Breast epithelium (tissue), 4 donors: ENCODE measurements at regions not wholly inside any gene's neighbourhood (a gene's known extent, or its start where the extent isn't known, plus 50 kb on each side); places are given as distances from the start of the nearest gene placed in this dataset.

ENCODE experiments used
- DNase-seq, 2 donors: peaks; one replicate each; pipeline ENCODE4 v3.0.0-alpha.2; 2019; ENCODE audit warnings: low spot score in 2 of 2
- H3K27ac ChIP-seq, 2 donors: fragments of 200-600 bp; sonication (generic) in 1 of 2; one replicate each; pipeline ENCODE4 v1.5.1; 2016 to 2019; ENCODE audit warnings: mild to moderate bottlenecking in 1 of 2
- H3K27me3 ChIP-seq, 2 donors: fragments of 200-600 bp; sonication (generic) in 1 of 2; one replicate each; pipeline versions ENCODE4 v1.5.1 to v1.6.0; 2017 to 2019; ENCODE audit warnings: control low read depth in 1 of 2, mild to moderate bottlenecking in 1 of 2
- H3K36me3 ChIP-seq: fragments of 200-600 bp; one replicate; pipeline ENCODE4 v1.5.1; 2019
- H3K4me1 ChIP-seq, 2 donors: fragments of 200-600 bp; sonication (generic); one replicate each; pipeline ENCODE4 v1.5.1; 2016 to 2019; ENCODE audit warnings: control low read depth in 1 of 2
- H3K4me3 ChIP-seq, 3 donors: fragments of 200-600 bp; sonication (generic); 1 replicate in 2 of 3; 2 replicates in 1 of 3; pipeline ENCODE4 v1.5.1; 2016 to 2019; ENCODE audit warnings: mild to moderate bottlenecking in 3 of 3, moderate library complexity in 2 of 3
- H3K9me3 ChIP-seq, 2 donors: fragments of 200-600 bp; sonication (generic) in 1 of 2; one replicate each; pipeline ENCODE4 v1.5.1; 2016 to 2019; ENCODE audit warnings: control low read depth in 1 of 2
- POLR2A ChIP-seq: fragments of 450-650 bp; IDR thresholded peaks from one replicate; pipeline ENCODE4 v1.6.1; 2016; ENCODE audit warnings: antibody characterized with exemption, mild to moderate bottlenecking, moderate library complexity
- POLR2AphosphoS5 ChIP-seq, 3 donors: sonication (generic); formaldehyde crosslinking; IDR thresholded peaks; one replicate each; pipeline ENCODE4 v1.6.1; 2017; ENCODE audit warnings: antibody characterized with exemption in 3 of 3
- intact Hi-C: fragments of 100-400 bp; cut with DNase I; formaldehyde crosslinking; loops from one replicate; pipeline ENCODE4 v1.15.1; 2023; ENCODE audit warnings: low total_unique reads
- TF ChIP-seq, protein P1 (sequence below), 3 donors: fragments of 450-650 bp; IDR thresholded peaks; one replicate each; pipeline ENCODE4 v1.5.1; 2016 to 2017; ENCODE audit warnings: antibody characterized with exemption in 3 of 3, mild to moderate bottlenecking in 3 of 3, moderate library complexity in 3 of 3

DNA sequence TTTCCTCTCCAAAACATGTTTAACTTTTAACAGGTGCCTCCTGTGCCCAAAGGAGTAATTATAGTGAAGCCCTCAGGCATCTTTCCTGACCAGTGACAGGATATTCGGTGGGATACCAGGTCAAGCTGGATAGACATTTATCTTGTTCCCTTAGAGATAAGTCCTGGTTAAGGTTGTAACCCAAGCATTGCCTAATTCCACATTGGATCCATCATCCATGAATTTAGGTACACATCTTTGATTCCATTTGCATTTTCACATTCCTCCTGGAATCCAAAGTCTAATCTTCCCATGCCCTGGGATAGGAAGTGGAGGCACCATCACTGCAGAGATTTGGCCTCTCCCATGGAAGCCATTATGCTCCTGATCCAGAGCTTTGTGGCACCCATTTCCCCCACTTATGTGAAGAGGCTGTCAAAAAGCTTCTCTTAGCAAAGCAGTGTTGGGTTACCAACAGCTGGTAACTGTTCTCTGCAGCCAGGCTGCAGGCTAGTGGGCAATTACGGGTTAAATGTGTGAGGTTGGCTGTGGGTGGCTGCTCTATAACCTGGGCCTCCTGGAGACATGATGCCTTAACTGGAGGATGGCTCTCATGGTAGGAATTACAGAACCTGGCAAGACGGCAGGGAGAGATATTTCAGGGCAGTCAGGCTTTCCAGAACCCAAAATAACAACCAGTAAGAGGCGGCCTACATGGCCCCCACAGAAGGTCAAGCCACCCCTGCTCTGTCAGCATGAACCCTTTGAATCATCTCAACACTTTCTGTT lies 96.9 kb upstream of the VGLL2 start:
- Histone ChIP-seq H3K9me3 (no peaks in the 10 kb centered on the region), H3K27ac (peak overlapping the region; percentile 26 to 60), H3K27me3 (no peaks in the 10 kb centered on the region), H3K4me3 (no peak overlapping the region), H3K4me1 (peaks cover 0 to 5% of the 10 kb centered on the region in 2 donors), H3K36me3 (no peaks in the 10 kb centered on the region)
- no peak for DNase-seq
- TF ChIP-seq POLR2A: no peak
- TF ChIP-seq, protein P1, sequence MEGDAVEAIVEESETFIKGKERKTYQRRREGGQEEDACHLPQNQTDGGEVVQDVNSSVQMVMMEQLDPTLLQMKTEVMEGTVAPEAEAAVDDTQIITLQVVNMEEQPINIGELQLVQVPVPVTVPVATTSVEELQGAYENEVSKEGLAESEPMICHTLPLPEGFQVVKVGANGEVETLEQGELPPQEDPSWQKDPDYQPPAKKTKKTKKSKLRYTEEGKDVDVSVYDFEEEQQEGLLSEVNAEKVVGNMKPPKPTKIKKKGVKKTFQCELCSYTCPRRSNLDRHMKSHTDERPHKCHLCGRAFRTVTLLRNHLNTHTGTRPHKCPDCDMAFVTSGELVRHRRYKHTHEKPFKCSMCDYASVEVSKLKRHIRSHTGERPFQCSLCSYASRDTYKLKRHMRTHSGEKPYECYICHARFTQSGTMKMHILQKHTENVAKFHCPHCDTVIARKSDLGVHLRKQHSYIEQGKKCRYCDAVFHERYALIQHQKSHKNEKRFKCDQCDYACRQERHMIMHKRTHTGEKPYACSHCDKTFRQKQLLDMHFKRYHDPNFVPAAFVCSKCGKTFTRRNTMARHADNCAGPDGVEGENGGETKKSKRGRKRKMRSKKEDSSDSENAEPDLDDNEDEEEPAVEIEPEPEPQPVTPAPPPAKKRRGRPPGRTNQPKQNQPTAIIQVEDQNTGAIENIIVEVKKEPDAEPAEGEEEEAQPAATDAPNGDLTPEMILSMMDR (IDR thresholded peaks at IDR 0.05): no peak
- TF ChIP-seq POLR2AphosphoS5 (IDR thresholded peaks at IDR 0.05): no peak
- intact Hi-C loops: no loop called here

DNA sequence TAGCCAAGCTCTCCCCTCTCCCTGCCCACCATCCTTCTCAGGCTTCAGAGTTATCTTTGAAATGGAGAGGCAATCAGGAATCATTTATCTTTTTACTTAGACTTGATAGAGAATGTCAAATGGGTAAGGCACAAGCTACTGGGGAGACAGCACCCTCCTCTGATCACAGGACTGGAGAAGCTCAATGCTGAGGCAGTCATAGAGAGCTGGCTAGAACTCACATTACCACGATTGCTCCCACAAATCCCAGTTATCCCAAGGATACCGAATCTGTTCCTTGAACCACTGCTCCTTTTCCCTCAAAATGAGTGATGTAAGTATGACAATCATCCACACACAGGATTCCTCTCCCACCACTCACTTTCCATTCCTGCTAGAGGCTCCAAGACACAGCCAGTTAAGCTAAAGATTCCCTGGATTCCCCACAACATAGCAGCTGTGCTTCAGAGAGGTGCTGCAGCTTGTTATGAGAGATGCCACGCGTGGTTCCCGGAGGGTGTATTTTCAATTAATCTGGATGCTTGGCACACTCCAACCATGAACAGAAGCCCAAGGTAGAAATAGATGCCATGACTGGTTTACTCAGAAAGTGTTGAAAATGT lies 96.2 kb upstream of the VGLL2 start:
- Histone ChIP-seq H3K36me3 (no peaks in the 10 kb centered on the region), H3K27ac (peak overlapping the region in 1 of 2 donors; percentile 26), H3K9me3 (no peaks in the 10 kb centered on the region), H3K4me1 (peaks cover 0 to 5% of the 10 kb centered on the region in 2 donors), H3K27me3 (no peaks in the 10 kb centered on the region), H3K4me3 (no peak overlapping the region)
- no peak for TF ChIP-seq POLR2AphosphoS5 (IDR thresholded peaks at IDR 0.05)
- TF ChIP-seq, protein P1 (IDR thresholded peaks at IDR 0.05): no peak
- no peak for TF ChIP-seq POLR2A
- DNase-seq: peak in 1 of 2 donors; percentile 37
- intact Hi-C loops: no loop called here

DNA sequence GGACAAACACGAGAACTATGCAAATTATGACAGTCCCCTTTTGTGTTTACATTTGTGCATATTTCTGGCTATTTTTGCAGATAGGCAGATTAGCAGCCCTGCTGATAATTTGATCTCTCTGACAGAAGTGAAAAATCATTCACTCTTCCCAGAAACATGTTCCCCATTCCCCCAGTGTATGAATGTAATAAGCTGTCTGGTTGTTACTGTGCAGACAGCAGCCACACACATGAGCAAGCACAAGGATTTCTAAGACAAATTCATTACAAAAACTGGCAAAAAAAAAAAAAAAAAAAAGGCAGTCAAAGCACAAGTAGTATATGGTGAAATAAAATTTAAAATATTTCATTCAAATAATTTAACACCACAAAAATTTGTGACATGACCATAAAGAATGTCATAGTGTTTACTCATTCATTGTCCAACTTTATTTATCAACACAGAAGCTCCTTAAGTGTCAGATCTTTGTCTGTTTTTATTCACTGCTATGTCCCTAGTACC lies 95.5 kb upstream of the VGLL2 start:
- no peaks in the 10 kb centered on the region for H3K27me3 ChIP-seq
- intact Hi-C loops: no loop called here

DNA sequence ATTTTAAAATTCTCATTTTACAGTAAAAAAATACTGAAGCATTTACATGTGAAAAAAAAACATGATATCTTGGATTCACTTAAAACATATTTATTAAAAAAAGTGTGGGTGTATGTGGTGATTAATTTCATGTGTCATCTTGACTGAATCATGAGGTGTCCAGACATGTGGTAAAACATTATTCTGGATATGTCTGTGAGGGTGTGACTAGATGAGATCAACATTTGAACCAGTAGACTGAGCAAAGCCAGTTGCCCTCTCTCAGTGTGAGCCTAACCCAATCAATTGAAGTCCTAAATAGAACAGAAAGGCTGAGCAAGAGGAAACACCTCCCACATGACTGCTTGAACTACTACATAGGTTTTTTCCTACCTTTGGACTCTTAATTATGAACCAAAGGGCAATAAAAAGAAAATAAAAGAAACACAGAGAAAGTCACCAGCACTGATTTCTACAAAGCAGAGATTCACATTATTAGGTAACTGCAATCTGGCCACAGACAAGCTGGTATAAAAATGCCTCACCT lies 90.5 kb upstream of the VGLL2 start:
- TF ChIP-seq POLR2A: no peak
- no peak for TF ChIP-seq POLR2AphosphoS5 (IDR thresholded peaks at IDR 0.05)
- TF ChIP-seq, protein P1 (IDR thresholded peaks at IDR 0.05): no peak
- intact Hi-C loops: no loop called here
- DNase-seq: no peak
- Histone ChIP-seq H3K4me3 (no peak overlapping the region), H3K27me3 (no peaks in the 10 kb centered on the region), H3K27ac (no peak overlapping the region), H3K4me1 (no peaks in the 10 kb centered on the region), H3K36me3 (no peaks in the 10 kb centered on the region), H3K9me3 (peaks cover 0 to 9% of the 10 kb centered on the region in 2 donors)

More for the DNA sequence above, 95.5 kb upstream of the VGLL2 start:
- no peak for TF ChIP-seq POLR2AphosphoS5 (IDR thresholded peaks at IDR 0.05)
- no peak for TF ChIP-seq POLR2A
- TF ChIP-seq, protein P1 (IDR thresholded peaks at IDR 0.05): no peak
- peaks cover 0 to 5% of the 10 kb centered on the region in 2 donors for H3K4me1 ChIP-seq
- peaks cover 0 to under 1% of the 10 kb centered on the region in 2 donors for H3K9me3 ChIP-seq
- H3K27ac ChIP-seq: no peak overlapping the region
- no peak for DNase-seq
- no peak overlapping the region for H3K4me3 ChIP-seq
- H3K36me3 ChIP-seq: no peaks in the 10 kb centered on the region
